GM12873 (cell line): ENCODE measurements at regions not wholly inside any gene's neighbourhood (a gene's known extent, or its start where the extent isn't known, plus 50 kb on each side); places are given as distances from the start of the nearest gene placed in this dataset.

ENCODE experiments used
- CTCF ChIP-seq: IDR thresholded peaks from 2 replicates; pipeline ENCODE4 v1.5.1; 2012; ENCODE audit warnings: low read depth, mild to moderate bottlenecking, moderate library complexity, low read length, control low read depth; ENCODE audit not compliant: insufficient read depth; ENCODE audit errors: missing control alignments

GRCh38 chr3:177599837-177600236 lies 402.6 kb upstream of the TBL1XR1 start:
- no peak for TF ChIP-seq CTCF

GRCh38 chr3:177600411-177600810 lies 403.1 kb upstream of the TBL1XR1 start:
- TF ChIP-seq CTCF, result no peak

- TF ChIP-seq CTCF, result no peak
These were observed 403.9 kb upstream of the TBL1XR1 start for GRCh38 chr3:177601152-177601551.

DNA sequence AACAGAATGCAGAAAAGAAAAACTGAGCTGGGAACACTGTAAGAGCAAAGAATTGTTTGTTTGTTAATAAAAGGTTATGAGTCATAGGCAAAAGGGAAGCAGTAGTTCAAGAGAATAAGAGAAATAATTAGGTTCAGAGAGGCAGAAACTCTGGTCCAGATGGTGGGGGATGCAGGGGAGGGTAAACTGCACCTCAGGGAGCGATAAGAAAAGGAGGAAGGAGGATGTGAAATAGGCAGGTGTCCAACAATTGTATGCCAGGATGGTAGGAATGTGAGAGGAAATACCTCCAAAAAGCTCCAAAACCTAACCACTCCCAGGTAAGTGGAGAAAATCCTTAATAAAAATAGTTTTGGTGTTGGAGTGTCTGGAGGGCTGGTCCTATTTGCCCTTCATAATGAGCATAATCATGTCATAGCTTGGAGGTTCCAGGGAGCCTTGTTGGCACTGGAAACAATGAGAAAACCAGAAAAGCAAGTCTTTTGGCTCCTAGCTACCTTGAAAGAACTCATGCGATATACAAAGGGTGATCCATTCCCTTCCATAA lies 405.4 kb upstream of the TBL1XR1 start:
- no peak for TF ChIP-seq CTCF

DNA sequence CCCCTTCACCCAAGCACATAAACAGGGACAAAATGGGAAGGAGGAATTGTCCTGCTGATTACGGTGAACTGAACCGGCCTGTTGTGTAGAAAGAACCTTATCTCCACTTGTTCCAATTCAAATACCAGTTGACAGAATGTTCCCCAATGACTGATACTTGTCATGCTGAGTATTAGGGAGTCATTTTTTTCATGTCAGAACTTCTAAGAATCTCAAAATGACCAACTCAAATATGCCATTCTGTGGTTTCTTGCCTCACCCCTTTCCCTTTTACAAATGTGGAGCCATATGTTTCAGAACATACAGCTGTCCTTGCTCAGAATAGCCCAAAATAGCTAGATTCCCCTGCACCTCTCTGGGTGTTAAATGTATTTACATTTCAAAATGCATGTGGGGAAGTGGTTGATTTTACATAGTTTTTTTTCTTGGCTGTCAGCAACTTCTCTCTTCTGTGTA lies 405.9 kb upstream of the TBL1XR1 start:
- TF ChIP-seq CTCF, result no peak

DNA sequence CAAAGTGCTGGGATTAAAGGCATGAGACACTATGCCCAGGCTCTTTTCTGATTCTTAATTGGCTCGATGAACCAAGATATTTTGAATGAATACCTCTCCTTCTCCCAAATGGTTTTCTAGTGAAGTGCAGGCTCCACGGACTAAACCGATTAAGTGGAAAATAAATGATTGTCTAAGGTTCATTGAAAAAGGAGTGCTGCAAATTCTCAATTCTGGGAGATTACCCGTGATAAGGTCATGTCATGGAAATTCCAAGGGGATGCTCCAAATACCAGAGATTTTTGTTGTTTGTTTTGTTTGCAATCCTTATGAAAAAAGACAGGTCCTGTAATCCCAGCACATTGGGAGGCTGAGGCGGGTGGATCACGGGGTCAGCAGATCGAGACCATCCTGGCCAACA lies 406.9 kb upstream of the TBL1XR1 start:
- TF ChIP-seq CTCF, result no peak

DNA sequence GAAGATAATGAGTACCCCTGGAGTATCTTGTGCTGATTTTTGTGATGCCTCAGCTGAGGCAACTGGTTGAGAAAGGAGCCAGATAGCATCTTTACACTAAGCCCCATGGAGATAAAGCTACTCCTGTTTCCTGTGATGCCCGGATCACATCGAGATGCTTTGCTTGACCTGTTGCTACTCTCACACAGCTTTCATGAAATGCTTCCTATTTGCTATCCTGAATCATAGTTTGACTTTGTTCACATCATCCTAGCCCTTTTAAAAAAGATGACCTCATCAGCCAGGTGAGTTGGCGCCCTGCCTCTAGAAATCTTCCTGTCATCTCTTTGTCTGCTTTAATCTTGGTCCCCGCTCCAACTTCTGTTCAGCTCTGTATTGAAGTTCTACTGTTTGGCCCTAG lies 409.6 kb upstream of the TBL1XR1 start:
- TF ChIP-seq CTCF, result no peak
